DMS153 treated with DMSO at 0.1 percent for 48 hours (cell line): ENCODE measurements at regions not wholly inside any gene's neighbourhood (a gene's known extent, or its start where the extent isn't known, plus 50 kb on each side); places are given as distances from the start of the nearest gene placed in this dataset.
A peak's percentile ranks its signal among the peaks of the same experiment; 100 is the strongest.

Experiments used
- DNase-seq: peaks from one replicate; lab custom pipeline; 2025; ENCODE audit not compliant: unreplicated experiment; lab: John Stamatoyannopoulos, UW

DNA sequence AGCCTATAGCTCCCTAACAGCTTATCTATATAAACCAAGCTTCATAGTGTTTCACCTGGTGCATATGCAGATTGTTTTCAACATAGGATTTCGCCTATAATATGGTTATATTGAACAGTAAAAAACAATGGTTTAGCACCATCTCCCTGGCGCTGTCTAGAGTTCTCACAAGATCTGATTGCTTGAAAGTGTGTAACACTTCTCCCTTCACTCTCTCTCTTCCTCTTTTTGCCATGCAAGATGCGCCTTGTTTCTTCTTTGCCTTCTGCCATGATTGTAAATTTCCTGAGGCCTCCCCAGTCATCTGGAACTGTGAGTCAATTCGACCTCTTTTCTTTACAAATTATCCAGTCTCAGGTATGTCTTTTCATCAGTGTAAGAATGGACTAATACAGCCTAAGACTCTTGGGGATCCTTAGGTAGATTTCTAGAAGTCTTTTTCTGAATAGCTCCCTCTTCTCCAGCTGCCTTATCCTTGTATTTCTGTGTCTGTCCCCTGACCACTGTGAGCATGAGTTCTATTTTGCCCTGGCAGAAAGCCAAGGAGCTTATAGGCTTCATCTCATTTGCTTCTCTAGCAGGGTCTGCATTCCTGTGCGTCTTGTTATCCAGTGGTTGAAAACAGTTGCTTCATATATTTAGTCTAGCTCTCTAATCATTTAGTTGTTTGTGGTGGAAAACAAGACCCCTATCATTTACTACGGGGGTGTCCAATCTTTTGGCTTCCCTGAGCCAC, 401.6 kb downstream of the GPD2 start:
- DNase-seq: no peak

DNA sequence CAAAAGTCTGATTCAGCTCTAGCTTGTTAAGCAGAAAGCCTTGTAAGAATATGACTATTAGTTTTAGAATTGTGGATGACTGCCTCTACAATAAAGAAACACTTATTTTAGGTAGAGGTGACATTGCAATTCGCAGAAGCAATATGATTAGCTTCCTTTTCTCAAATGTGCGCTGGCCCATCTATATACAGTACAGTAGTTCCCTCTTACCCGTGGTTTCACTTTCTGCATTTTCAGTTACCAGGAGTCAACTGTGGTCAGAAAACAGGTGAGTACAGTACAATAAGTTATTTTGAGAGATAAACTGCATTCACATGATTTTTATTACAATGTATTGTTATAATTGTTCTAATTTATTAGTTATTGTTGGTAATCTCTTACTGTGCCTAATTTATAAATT, 405.1 kb downstream of the GPD2 start:
- DNase-seq: no peak

DNA sequence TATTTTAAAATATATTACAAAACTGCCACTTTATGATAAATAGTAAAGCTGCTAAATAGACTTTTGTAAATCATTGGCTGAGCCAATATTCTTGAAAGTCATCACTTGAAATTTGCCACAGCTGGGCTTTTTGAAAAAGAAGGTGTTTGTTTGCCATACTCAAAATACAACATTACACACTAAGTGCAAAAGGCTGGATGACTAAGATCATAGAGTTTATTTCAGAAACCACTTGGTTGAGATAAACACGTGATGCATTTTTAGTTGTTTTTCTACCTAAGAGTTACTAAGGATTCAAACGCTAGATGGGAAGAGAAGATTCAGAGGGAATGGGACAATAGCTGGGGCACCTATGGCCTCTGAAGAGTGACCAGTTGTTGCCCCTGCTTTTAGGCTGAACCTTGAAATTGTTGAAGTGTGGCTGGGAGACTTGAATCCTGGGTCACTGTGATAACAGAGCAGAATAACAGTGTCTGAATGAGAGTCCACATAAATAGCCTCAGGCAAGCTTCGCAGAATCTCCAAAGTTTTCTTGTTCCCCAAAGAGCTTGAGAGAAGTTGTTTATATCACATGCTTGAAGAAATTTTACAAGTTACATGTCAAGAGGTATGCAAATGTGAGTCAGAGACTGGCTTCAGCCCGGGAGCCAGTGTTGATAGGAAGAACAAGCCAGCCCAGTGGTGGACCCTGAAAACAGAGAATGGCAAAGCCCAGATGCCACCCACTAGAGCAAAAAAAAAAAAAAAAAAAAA, 409.8 kb downstream of the GPD2 start:
- no peak for DNase-seq

DNA sequence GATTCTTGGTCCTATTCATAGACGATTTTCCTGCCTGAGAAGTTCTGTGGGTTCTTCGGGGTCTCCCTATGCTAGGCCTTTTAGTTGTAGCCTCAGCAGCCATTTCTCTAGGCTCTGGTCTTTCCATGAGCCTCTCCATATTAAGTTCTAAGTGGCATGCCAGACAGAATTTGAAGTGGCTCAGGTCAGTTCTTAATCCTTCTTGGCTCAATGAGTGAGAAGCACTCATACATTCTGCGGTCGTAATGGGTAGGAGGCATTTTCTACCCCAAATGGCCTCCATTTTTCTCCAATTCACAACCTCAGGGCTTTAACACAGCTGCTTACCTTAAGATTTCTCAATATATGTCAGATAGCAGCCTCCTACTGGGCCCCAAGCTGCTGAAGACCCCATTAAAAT, 405.3 kb upstream of the GALNT5 start:
- no peak for DNase-seq

DNA sequence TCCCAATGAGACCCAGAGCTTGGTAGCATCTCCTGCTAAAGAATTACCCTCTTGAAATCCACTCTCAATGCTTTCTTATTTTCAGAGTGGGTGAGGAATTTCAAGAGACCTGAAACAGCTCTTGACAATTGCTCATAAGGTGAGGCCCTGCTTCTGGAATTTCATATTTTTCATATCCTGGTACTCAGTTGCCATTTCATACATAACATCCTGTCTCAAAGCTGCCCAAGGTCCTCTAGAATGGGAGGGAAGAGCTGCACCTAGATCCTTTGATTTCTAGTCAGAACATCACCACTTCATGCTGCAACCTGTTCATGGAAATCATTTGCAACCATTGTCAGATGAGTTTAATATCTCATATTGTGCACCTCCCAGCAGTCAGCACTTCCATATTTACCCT, 404.8 kb upstream of the GALNT5 start:
- no peak for DNase-seq

DNA sequence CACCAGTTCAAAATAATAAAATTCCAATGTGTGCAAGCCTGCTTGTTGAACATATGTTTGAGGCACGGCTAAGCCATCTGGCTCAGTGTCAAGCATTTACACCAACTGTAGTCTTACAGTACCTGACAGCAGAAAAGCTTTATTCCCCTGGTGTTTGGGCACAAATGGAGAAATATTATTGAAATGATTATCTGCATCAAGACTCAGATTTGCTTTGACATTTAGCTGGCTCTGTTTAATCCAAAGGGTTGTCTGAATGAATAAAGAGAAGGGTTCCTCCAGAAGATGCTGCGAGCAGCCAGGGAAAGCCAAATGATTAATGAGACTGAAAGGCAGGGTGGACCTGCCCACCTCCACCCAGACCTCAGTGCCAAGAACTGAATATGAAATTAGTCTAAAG, 393.2 kb upstream of the GALNT5 start:
- DNase-seq: no peak

DNA sequence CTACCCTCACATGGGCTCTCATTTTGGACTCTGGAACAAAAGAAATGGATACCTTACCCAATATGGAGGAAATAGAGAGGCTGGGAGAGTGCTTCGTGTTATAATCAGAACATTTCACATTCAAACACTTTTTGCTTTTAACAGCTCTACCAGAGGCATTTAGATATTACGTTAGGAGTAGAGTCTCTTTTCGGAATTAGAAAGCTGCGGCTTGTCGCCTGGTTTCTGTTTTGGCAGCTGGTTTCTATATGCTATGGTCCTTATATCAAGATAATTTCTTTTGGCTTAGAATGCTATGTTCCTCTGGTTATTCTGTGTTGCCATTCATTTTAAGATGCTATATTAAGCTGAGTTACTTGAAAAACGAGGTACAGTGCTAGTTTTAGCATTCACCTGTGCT, 392.8 kb upstream of the GALNT5 start:
- DNase-seq: no peak

DNA sequence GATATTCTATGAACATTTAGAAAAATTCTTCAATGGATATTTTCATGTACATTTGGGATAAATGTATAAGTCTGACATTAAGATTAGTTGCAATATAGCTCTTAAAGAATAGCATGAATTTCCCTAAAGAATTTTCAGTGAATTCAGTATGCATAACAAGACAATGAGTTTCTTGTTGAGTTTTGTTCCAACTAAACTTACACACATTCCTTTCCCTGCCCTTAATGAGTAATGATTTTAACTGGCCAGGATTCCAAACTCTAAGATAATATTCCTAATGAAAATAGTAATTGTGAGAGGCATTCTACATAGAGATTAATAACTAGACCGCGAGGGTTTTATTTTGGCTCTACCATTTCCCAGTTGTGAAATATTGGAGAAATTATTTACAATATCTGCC, 390.3 kb upstream of the GALNT5 start:
- DNase-seq: no peak

DNA sequence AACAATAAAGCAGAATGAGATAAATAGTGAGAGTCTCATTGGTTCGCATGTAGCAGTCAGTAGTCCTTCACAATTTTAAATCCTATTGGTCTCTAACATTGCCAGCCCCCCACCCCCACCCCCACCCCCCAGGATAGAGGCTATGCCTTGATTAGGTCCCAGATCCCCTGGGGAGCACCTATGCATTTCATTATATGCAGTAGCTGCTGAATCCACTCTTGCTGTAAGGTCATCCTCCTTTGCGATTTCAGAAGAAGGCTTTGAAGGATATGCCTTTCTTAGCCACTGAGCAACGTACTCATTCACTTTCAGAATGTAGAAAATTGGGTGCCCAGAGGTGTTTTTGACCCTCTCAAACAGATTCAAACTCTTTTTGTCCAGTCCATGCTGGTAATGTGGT, 382.8 kb upstream of the GALNT5 start:
- DNase-seq: no peak

DNA sequence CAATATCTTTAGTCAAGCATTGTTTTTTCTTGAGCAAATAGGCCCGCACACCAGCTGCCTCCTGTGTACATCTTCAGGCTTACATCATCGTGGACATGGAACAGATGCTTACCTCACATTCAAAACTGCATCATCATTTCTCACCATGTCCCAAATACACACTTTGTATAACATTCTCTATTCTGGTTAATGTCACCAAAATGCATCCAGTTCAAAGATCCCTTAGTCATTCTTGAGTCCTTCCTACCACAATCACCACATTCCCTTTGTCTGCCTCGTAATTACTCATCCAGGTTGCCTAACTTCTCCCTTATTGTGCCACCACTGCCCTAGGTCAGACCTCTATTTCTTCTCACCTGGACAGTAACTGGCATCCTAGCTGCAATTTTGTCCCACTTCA, 373.7 kb upstream of the GALNT5 start:
- no peak for DNase-seq

DNA sequence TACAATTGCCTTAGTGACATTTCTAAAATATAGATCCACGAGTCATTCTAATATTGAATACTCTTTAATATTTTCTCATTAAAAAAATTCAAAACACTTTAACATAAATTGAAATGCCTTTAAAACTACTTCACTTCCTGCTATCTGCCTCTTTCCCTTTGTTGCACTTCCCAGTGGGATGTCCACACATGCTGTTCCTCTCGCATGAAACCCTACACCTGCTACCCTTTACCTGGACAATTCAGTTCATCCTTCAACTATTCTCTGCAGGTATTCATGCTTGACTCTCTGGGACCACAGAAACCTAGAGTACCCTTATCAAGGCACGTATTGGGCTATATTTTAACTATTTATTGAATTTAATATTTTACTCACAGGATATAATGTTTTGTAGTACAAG, 373.3 kb upstream of the GALNT5 start:
- DNase-seq: no peak

DNA sequence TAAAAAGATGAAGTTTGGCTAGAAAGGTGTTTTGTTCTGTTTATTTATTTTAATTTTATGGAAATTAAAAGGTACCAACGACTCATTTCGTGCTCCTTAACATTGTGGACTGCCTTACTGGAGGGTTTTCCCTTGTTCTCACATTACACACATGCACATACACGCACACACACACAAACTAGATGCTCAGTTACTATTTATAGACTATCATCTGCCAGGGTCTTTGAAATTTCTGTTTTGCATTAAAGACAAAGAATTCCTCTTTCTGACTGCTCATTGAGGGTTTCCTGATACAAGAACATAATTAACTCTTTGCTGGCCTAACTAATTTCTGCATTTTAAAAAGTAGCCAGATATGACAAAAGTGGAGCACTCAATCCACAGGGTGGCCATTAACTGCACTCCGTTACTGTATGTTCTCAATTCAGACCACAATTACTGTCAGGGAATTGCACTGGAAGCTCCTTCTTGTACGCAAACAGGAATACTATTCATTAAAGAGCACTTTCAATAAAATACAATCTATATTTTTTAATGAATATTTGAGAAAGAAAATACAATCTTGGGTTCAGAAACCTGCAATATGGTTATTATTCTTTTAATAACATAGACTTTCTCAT, 366.9 kb upstream of the GALNT5 start:
- DNase-seq: no peak

DNA sequence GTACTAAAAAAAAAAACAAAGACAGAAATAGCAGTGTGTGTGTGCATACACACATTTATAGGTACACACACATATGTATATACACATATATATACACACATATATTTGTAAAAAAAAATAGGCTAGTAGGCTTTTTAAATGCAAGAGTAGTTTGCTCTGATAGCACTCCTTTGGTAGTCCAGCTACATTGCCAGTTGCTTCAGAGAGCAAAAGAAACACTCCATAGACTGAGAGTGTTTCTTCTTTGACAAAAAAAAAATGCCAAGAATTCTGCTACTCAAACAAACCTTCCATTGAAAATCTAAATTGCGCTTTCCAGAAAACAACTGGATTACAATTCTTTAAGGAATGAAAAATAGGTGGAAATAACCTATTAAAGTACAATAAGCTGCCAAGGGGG, 365.9 kb upstream of the GALNT5 start:
- no peak for DNase-seq

DNA sequence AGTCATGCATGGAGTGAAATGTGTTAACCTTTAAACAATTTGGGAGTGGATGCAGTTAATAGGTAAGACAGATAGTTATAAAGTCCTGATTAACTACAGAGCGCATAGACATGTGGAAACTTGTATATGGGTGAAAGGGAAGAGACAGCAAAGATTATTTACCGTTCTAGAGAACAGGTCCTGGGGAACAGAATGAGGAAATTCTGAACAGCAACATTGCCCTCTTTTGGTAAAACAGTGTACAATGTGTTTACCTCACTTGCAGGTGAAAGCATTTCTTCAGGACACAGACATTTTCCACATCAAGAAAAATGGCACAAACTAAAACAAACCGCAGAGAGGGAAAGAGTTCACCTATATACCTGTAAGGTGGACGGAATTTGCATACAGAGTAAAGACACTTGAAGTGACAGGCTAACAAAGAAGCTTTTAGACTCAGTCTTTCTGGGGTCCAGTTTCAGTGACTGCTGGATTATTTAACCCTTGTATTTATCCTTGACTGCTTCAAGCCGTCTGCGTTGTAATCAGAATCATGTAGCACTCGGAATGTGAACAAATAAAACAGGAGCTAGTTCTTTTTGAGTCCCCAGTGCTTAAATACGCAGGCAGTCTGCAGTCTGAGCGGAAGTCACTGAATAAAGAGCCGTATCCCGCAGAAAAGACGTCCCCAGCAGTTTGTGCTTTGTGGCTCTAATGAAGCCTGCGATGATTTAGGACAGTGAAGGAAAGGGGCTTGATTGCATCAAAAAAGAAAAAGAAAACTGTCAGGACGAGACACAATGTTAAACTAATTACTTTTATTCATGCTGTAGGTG, 364.8 kb upstream of the GALNT5 start:
- peak; percentile 83 for DNase-seq

DNA sequence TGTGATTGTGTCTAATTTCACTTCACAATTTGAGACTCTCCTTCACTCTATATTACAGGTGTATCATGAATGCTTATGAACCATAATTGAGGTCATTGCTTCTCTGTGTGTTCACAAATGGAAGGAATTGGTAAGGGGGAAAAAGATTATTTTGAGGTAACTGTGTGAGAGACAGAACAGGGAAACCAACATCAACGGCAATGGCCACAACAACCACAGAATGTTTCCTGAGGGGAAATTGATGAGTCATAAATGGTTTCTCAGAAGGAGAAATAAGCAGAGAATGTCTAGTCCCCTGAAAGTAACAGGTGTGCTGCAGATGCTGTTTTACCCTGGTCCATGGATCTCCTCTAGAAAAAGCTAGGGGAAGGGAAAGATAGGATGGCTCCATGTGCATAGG, 361.2 kb upstream of the GALNT5 start:
- no peak for DNase-seq

DNA sequence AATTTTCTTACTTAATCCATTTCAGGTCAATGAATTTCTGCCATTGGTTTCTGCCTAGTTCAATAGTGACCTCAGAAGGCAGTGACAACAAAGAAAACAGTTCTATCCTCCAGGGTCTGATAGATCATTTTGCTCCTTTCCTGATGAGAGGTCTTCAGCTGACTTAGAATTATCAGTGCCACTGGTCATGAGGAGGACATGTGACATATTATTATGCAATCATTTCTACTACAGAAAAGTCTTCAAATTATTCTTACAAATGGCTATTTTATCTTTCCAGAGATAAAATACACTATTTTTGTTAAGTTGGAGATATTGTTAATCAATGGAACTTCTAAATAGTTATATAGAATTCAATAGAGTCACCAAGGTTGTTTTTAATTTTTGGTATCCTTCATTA, 360.0 kb upstream of the GALNT5 start:
- DNase-seq: no peak

DNA sequence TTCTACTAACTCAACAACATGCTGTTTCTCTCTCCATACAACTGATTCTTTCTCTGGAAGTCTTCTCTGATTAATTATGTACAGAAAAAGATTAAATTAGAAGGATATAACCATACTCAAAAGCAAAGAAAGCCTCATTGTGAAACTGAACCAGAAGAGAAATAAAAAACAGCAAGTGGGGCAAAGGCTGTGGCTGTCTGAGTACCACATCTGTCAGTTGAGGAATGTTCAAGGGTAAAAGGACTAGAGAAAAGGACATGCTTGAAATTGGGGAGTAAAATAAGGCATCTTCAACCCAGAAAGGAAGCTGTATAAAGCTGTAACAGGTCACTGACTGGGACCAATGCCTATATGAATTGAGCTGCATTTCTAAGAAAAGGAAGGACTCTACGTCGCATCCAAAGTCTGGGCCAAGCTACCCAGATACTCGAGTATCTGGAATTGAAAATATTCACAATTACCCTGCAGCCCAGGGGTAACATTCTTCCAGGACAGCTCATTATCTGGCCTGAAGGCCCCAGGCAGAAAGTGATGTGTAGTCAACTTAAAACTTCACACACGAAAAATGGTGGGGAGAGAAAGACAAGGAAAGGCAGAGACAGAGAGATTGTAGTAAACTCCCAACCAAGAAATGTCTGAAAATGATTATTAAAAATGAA, 356.0 kb upstream of the GALNT5 start:
- DNase-seq: no peak

DNA sequence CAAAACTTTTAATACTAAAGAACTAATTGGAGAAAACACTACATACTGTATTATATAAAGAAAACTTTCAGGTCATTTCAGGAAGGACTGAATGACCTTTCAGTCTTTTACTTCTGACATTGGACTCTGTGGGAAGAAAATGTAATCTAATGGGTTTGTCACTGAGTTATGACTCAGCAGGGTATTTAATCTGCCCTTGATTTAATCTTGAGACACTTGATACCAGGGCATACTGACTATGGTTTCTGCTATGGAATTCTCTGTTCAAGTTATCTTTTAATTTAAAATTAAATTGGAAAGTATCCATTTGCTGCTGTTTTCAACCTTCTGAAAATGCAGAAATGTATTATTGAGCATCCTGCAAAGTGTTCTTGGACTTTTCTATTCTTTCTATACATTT, 354.2 kb upstream of the GALNT5 start:
- no peak for DNase-seq

DNA sequence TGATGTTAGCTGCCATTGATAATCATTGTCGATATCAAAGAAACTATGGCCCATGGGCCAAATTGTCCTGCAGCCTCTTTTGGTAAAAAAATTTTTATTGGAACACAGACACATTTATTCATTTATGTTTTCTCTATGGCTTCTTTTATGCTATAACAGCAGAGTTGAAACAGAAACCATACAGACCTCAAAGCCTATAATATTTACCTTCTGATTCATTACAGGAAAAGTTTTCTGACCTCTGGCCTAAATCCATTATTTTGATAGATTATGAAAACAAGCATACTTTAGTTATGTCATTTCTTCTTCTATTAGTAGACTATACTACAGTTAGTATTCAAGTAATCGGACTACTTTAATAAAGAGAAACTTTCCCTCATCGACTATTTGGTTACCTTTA, 349.7 kb upstream of the GALNT5 start:
- DNase-seq: no peak

DNA sequence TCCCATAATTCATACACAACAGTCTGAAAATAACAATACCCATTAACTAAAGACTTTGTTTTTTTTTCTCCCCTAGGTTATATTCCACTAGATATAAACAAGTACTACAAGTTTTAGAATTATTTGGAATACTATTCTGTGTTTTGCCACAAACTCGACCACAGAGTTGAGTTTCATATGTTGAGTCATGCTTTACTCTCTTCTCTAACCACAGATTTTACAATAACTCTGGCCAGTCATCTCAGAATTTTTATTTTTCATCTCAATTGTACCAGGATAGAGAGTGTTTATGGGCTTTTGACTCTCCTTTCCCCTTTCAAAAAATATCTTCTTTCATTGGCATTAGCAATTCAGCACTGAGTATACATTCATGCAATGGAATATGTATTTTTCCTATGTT, 348.7 kb upstream of the GALNT5 start:
- DNase-seq: no peak

DNA sequence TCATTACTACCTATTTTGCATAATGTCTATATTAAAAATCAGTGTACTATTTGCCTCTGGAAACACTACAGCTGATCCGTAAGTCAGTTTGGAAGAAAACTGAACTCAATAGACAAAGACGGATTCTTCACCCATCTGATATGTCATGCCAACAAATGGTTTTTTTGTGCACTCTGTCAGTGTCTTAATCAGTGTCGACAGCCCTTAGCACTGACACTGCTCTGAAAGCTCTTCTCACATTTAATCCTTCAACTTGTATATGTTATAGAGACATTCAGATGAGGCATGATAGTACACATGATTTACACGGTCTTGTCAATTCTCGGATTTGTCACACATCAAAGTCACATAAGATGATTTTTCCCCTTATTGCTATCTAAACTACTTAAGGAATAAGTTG, 347.5 kb upstream of the GALNT5 start:
- no peak for DNase-seq
